Nephron (organoid): ENCODE measurements at regions not wholly inside any gene's neighbourhood (a gene's known extent, or its start where the extent isn't known, plus 50 kb on each side); places are given as distances from the start of the nearest gene placed in this dataset.

Experiments used
- H3K27ac Mint-ChIP-seq, 3 experiments: 2 replicates each; pipeline ENCODE4 v1.8.0; 2020; ENCODE audit warnings: mixed read lengths in 3 of 3, mild to moderate bottlenecking in 2 of 3, moderate library complexity in 1 of 3
- H3K27me3 Mint-ChIP-seq: 2 replicates; pipeline ENCODE4 v1.8.0; 2021; ENCODE audit warnings: low read depth, mild to moderate bottlenecking, moderate library complexity, mixed read lengths
- H3K36me3 Mint-ChIP-seq: 2 replicates; pipeline ENCODE4 v1.8.0; 2020; ENCODE audit warnings: low read depth, mixed read lengths
- H3K4me1 Mint-ChIP-seq: 2 replicates; pipeline ENCODE4 v1.8.0; 2020; ENCODE audit warnings: mixed read lengths
- H3K4me3 Mint-ChIP-seq, 3 experiments: 2 replicates each; pipeline ENCODE4 v1.8.0; 2020; ENCODE audit warnings: mild to moderate bottlenecking in 3 of 3, mixed read lengths in 3 of 3, moderate library complexity in 2 of 3
- H3K9me3 Mint-ChIP-seq: 2 replicates; pipeline ENCODE4 v1.8.0; 2020; ENCODE audit warnings: mixed read lengths
- CTCF ChIP-seq, 3 experiments: fragments of 200-600 bp; sonication (generic); IDR thresholded peaks; one replicate each; pipeline ENCODE4 v1.5.0; 2021; ENCODE audit warnings: antibody characterized with exemption in 3 of 3; ENCODE audit not compliant: unreplicated experiment in 3 of 3

- no peaks in the 10 kb centered on the region for H3K27me3 Mint-ChIP-seq
- H3K9me3 Mint-ChIP-seq, result no peaks in the 10 kb centered on the region
- no peak overlapping the region for H3K4me3 Mint-ChIP-seq
- H3K27ac Mint-ChIP-seq, result no peak overlapping the region
- H3K4me1 Mint-ChIP-seq, result no peaks in the 10 kb centered on the region
- no peak for TF ChIP-seq CTCF (IDR thresholded peaks at IDR 0.05; ENCODE audit: unreplicated experiment in 3 of 3)
- no peaks in the 10 kb centered on the region for H3K36me3 Mint-ChIP-seq
Observed at GRCh38 chr13:84131249-84131648, 249.0 kb upstream of the SLITRK1 start.

- no peak for TF ChIP-seq CTCF (IDR thresholded peaks at IDR 0.05; ENCODE audit: unreplicated experiment in 3 of 3)
- H3K27me3 Mint-ChIP-seq, result no peaks in the 10 kb centered on the region
- H3K27ac Mint-ChIP-seq, result no peak overlapping the region
- no peaks in the 10 kb centered on the region for H3K9me3 Mint-ChIP-seq
- H3K4me1 Mint-ChIP-seq, result no peaks in the 10 kb centered on the region
- H3K4me3 Mint-ChIP-seq, result no peak overlapping the region
- no peaks in the 10 kb centered on the region for H3K36me3 Mint-ChIP-seq
Observed at GRCh38 chr13:84130495-84131114, 248.3 kb upstream of the SLITRK1 start.

- no peak for TF ChIP-seq CTCF (IDR thresholded peaks at IDR 0.05; ENCODE audit: unreplicated experiment in 3 of 3)
- Mint-ChIP-seq H3K27ac (no peak overlapping the region), H3K27me3 (no peaks in the 10 kb centered on the region), H3K36me3 (no peaks in the 10 kb centered on the region), H3K9me3 (no peaks in the 10 kb centered on the region), H3K4me1 (no peaks in the 10 kb centered on the region), H3K4me3 (no peak overlapping the region)
Observed at GRCh38 chr13:84129966-84130365, 247.7 kb upstream of the SLITRK1 start.

GRCh38 chr13:84127597-84128128 is 245.4 kb upstream of the SLITRK1 start:
- H3K4me3 Mint-ChIP-seq, result no peak overlapping the region
- no peaks in the 10 kb centered on the region for H3K9me3 Mint-ChIP-seq
- H3K27me3 Mint-ChIP-seq, result no peaks in the 10 kb centered on the region
- no peak for TF ChIP-seq CTCF (IDR thresholded peaks at IDR 0.05; ENCODE audit: unreplicated experiment in 3 of 3)
- H3K36me3 Mint-ChIP-seq, result no peaks in the 10 kb centered on the region
- no peak overlapping the region for H3K27ac Mint-ChIP-seq
- no peaks in the 10 kb centered on the region for H3K4me1 Mint-ChIP-seq

- Mint-ChIP-seq H3K36me3 (no peaks in the 10 kb centered on the region), H3K4me1 (peaks cover 2% of the 10 kb centered on the region), H3K27ac (no peak overlapping the region), H3K9me3 (no peaks in the 10 kb centered on the region), H3K27me3 (no peaks in the 10 kb centered on the region), H3K4me3 (no peak overlapping the region)
- no peak for TF ChIP-seq CTCF (IDR thresholded peaks at IDR 0.05; ENCODE audit: unreplicated experiment in 3 of 3)
Observed at GRCh38 chr13:84126671-84127171, 244.4 kb upstream of the SLITRK1 start.

GRCh38 chr13:84121456-84121855 is 239.2 kb upstream of the SLITRK1 start:
- Mint-ChIP-seq H3K4me3 (no peak overlapping the region), H3K27me3 (no peaks in the 10 kb centered on the region), H3K36me3 (no peaks in the 10 kb centered on the region), H3K9me3 (no peaks in the 10 kb centered on the region), H3K4me1 (peaks cover 15% of the 10 kb centered on the region), H3K27ac (peak overlapping the region in 2 of 3 experiments; percentile 50 to 67)
- TF ChIP-seq CTCF (IDR thresholded peaks at IDR 0.05; ENCODE audit: unreplicated experiment in 3 of 3), result no peak
